IMR-90 (cell line): ENCODE measurements at regions not wholly inside any gene's neighbourhood (a gene's known extent, or its start where the extent isn't known, plus 50 kb on each side); places are given as distances from the start of the nearest gene placed in this dataset.

Source experiments
- ATAC-seq: fragments of 200-7000 bp; cut with Tn5 transposase; 2 replicates; pipeline ENCODE4 v1.9.1; 2020; ENCODE audit warnings: low read depth, mild to moderate bottlenecking, moderate library complexity
- BruUV-seq: library from RNA; stranded (reverse); fragments of 400-500 nt; replicated peaks from 2 replicates; lab custom pipeline; 2021; lab: Mats Ljungman, UMichigan
- CTCF ChIA-PET: fragments of 300-600 bp; formaldehyde crosslinking; extraction: SDS; loops from one replicate; lab custom pipeline; 2021; ENCODE audit warnings: antibody characterized with exemption; lab: Yijun Ruan, JAX
- POLR2A ChIA-PET: fragments of 300-600 bp; sonication (Branson Sonifier 250); formaldehyde crosslinking; loops from one replicate; lab custom pipeline; 2022; ENCODE audit warnings: antibody characterized with exemption; ENCODE audit not compliant: unreplicated experiment; lab: Charles Lee
- DNase-seq: peaks from one replicate; pipeline ENCODE4 v3.0.0; 2013
- H2AFZ ChIP-seq: replicated peaks from 2 replicates; pipeline ENCODE3; 2013; ENCODE audit warnings: low read length, mild to moderate bottlenecking; ENCODE audit not compliant: poor library complexity
- H2AK5ac ChIP-seq: 2 replicates; pipeline ENCODE4 v1.6.1; 2013; ENCODE audit warnings: low read depth, low read length, inconsistent platforms
- H2AK9ac ChIP-seq: replicated peaks from 2 replicates; pipeline ENCODE3; 2013; ENCODE audit warnings: mild to moderate bottlenecking, low read depth, low read length, moderate library complexity; ENCODE audit not compliant: poor library complexity
- H2BK120ac ChIP-seq: 2 replicates; pipeline ENCODE4 v1.6.1; 2013; ENCODE audit warnings: low read depth, low read length, inconsistent platforms
- H2BK15ac ChIP-seq: 3 replicates; pipeline ENCODE4 v1.6.1; 2013; ENCODE audit warnings: low read depth, low read length, inconsistent platforms
- H2BK20ac ChIP-seq: 2 replicates; pipeline ENCODE4 v1.6.1; 2013; ENCODE audit warnings: low read depth, mild to moderate bottlenecking, inconsistent platforms, low read length, moderate library complexity
- H2BK5ac ChIP-seq: 2 replicates; pipeline ENCODE4 v1.6.1; 2013; ENCODE audit warnings: mild to moderate bottlenecking, low read depth, low read length, inconsistent platforms; ENCODE audit not compliant: poor library complexity, severe bottlenecking
- H3K14ac ChIP-seq: replicated peaks from 2 replicates; pipeline ENCODE4 v1.6.1; 2013; ENCODE audit warnings: low read depth, low read length, inconsistent platforms
- H3K18ac ChIP-seq: 2 replicates; pipeline ENCODE4 v1.6.1; 2013; ENCODE audit warnings: low read depth, low read length, control low read depth
- H3K23ac ChIP-seq: 2 replicates; pipeline ENCODE4 v1.6.1; 2013; ENCODE audit warnings: low read depth, low read length, inconsistent platforms
- H3K27ac ChIP-seq: 2 replicates; pipeline ENCODE4 v1.5.1; 2013; ENCODE audit warnings: mild to moderate bottlenecking, control low read depth, low read length; ENCODE audit not compliant: insufficient read depth
- H3K27me3 ChIP-seq: 2 replicates; pipeline ENCODE4 v1.6.1; 2013; ENCODE audit warnings: low read length; ENCODE audit not compliant: control insufficient read depth, insufficient read depth
- H3K36me3 ChIP-seq: 2 replicates; pipeline ENCODE4 v1.6.1; 2013; ENCODE audit warnings: low read length, mixed read lengths; ENCODE audit not compliant: control insufficient read depth, insufficient read depth
- H3K4ac ChIP-seq: 2 replicates; pipeline ENCODE4 v1.6.1; 2013; ENCODE audit warnings: low read depth, low read length, inconsistent platforms
- H3K4me1 ChIP-seq: 2 replicates; pipeline ENCODE4 v1.6.1; 2013; ENCODE audit warnings: low read length, mixed read lengths; ENCODE audit not compliant: control insufficient read depth, insufficient read depth
- H3K4me2 ChIP-seq: 2 replicates; pipeline ENCODE4 v1.6.1; 2013; ENCODE audit warnings: low read depth, mild to moderate bottlenecking, control low read depth, low read length, moderate library complexity
- H3K4me3 ChIP-seq: 2 replicates; pipeline ENCODE4 v1.5.1; 2013; ENCODE audit warnings: low read depth, mild to moderate bottlenecking, control low read depth, low read length, moderate library complexity; ENCODE audit not compliant: insufficient read depth
- H3K56ac ChIP-seq: 2 replicates; pipeline ENCODE4 v1.6.1; 2013; ENCODE audit warnings: low read length, inconsistent platforms; ENCODE audit not compliant: insufficient read depth; ENCODE audit errors: extremely low read depth
- H3K79me1 ChIP-seq, 2 experiments: 2 replicates each; pipeline ENCODE4 v1.6.1; 2013; ENCODE audit warnings: low read length in 2 of 2, inconsistent platforms in 1 of 2, low read depth in 1 of 2
- H3K9ac ChIP-seq: 2 replicates; pipeline ENCODE4 v1.6.1; 2013; ENCODE audit warnings: low read depth, low read length, control low read depth
- H3K9me1 ChIP-seq: 2 replicates; pipeline ENCODE4 v1.6.1; 2013; ENCODE audit warnings: low read length, inconsistent platforms; ENCODE audit not compliant: insufficient read depth
- H3K9me3 ChIP-seq: 2 replicates; pipeline ENCODE4 v1.6.1; 2013; ENCODE audit warnings: low read length; ENCODE audit not compliant: control insufficient read depth, insufficient read depth
- H4K20me1 ChIP-seq: 2 replicates; pipeline ENCODE4 v1.6.1; 2013; ENCODE audit warnings: low read length, inconsistent platforms; ENCODE audit not compliant: insufficient read depth
- H4K5ac ChIP-seq: 2 replicates; pipeline ENCODE4 v1.6.1; 2013; ENCODE audit warnings: mild to moderate bottlenecking, low read depth, low read length, control low read depth
- H4K8ac ChIP-seq, 2 experiments: 2 replicates each; pipeline ENCODE4 v1.6.1; 2013; ENCODE audit warnings: low read depth in 2 of 2, low read length in 2 of 2, control low read depth in 1 of 2, inconsistent platforms in 1 of 2
- H4K91ac ChIP-seq: 2 replicates; pipeline ENCODE4 v1.6.1; 2013; ENCODE audit warnings: low read depth, low read length, inconsistent platforms; ENCODE audit not compliant: insufficient read depth
- BHLHE40 ChIP-seq: fragments of 150-350 bp; IDR thresholded peaks from 2 replicates; pipeline ENCODE4 v1.6.1; 2016; ENCODE audit warnings: mild to moderate bottlenecking, low read depth, low read length
- CEBPB ChIP-seq: IDR thresholded peaks from 2 replicates; pipeline ENCODE4 v1.6.1; 2012; ENCODE audit warnings: low read depth, low read length, improper control_type of control experiment
- FOS ChIP-seq: fragments of 150-350 bp; IDR thresholded peaks from 2 replicates; pipeline ENCODE4 v1.6.1; 2016; ENCODE audit warnings: low read depth, low read length
- MAFK ChIP-seq: IDR thresholded peaks from 2 replicates; pipeline ENCODE4 v1.6.1; 2012; ENCODE audit warnings: low read depth, low read length, improper control_type of control experiment
- MAZ ChIP-seq: IDR thresholded peaks from 2 replicates; pipeline ENCODE4 v1.6.1; 2012; ENCODE audit warnings: low read depth, mild to moderate bottlenecking, low read length, improper control_type of control experiment, moderate library complexity, borderline replicate concordance
- MXI1 ChIP-seq: IDR thresholded peaks from 2 replicates; pipeline ENCODE4 v1.6.1; 2012; ENCODE audit warnings: low read depth, mild to moderate bottlenecking, low read length, moderate library complexity, borderline replicate concordance
- POLR2A ChIP-seq: IDR thresholded peaks from 2 replicates; pipeline ENCODE4 v1.6.1; 2012; ENCODE audit warnings: mild to moderate bottlenecking, low read depth, low read length
- RCOR1 ChIP-seq: IDR thresholded peaks from 2 replicates; pipeline ENCODE4 v1.6.1; 2012; ENCODE audit warnings: mild to moderate bottlenecking, low read length, improper control_type of control experiment; ENCODE audit not compliant: insufficient replicate concordance
- SMC3 ChIP-seq: fragments of 150-350 bp; IDR thresholded peaks from 2 replicates; pipeline ENCODE4 v1.6.1; 2016; ENCODE audit warnings: low read depth, mild to moderate bottlenecking, antibody characterized with exemption, low read length, moderate library complexity
- WGBS, 2 experiments: methylation state at CpG; one replicate each; pipeline versions ENCODE4 v1.1.5 to v1.1.7; 2013; ENCODE audit warnings: missing lambda C conversion rate in 2 of 2; ENCODE audit not compliant: insufficient read length in 1 of 2; ENCODE audit errors: extremely low coverage in 2 of 2; 5-methylcytosine and 5-hydroxymethylcytosine counted together
- dilution Hi-C: fragments of 300-500 bp; cut with HindIII; formaldehyde crosslinking; loops from one replicate; pipeline ENCODE4 v1.14.3; 2018; ENCODE audit warnings: low sequenced_read_pairs; ENCODE audit not compliant: unreplicated experiment
- in situ Hi-C: fragments of 300-500 bp; cut with MboI; formaldehyde crosslinking; loops from 3 replicates; pipeline ENCODE4 v1.14.3; 2019; ENCODE audit warnings: low sequenced_read_pairs, inconsistent platforms, mixed read lengths
- intact Hi-C: fragments of 100-400 bp; cut with micrococcal nuclease; formaldehyde crosslinking; loops from 2 replicates; pipeline ENCODE4 v1.10.0; 2022
- TF ChIP-seq, protein P1 (sequence below): fragments of 150-350 bp; IDR thresholded peaks from 2 replicates; pipeline ENCODE4 v1.6.1; 2017; ENCODE audit warnings: mild to moderate bottlenecking, antibody characterized with exemption, low read length, low read depth
- TF ChIP-seq, protein P2 (sequence below): conservative IDR thresholded peaks from 2 replicates; pipeline ENCODE4 v1.5.1; 2012; ENCODE audit warnings: mild to moderate bottlenecking, low read depth, low read length, improper control_type of control experiment

DNA sequence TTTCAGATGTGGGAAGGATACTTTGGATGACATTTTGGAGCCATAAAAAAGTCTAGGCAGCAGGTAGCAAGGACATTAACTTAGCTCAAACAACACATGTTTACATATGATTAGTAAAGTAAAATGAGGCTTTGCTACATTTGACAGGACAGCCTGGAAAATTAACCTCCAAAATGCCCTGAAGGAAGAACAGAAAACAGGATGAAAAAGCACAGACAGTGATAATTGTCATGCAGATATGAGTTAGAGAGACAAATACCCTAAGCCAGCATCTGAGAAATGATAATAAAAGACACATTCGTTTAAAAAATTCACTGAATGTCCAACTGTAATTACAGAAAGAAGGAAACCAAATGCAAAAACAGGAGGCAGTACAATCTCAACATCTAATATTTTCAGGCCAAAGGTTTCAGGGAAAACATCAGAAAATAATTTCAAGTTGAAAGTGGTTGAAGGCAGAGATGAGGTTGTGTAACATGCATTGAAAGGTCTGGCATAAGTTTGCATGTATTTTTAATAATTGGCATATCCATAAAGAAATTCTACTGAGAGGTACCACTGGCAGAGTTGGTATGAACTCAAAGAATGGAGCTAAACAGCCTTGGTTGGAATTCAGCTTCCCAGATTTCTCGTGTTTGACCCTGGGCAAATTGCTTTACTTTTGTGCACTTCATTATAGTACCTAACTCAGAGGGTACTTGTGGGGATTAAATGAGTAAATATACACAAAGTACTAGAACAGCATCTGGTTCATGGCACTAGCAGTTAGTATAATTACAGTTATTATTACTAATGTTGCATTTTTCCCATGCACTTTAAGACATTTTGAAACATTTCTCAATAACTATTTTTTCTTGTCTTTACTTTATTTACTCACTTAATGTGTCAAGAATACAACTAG, 54.4 kb upstream of the MAP9 start:
- H2BK120ac ChIP-seq, result no peak overlapping the region
- no peak overlapping the region for H3K23ac ChIP-seq
- H3K4me3 ChIP-seq, result no peak overlapping the region
- H2BK15ac ChIP-seq, result no peak overlapping the region
- ChIA-PET POLR2A (no interaction called here), CTCF (interaction anchor here (1.8 kb wide), 1 partner anchor 27 kb away, joined by 4 read pairs; no protein-coding TSS in a partner anchor)
- no peaks in the 10 kb centered on the region for H4K20me1 ChIP-seq
- H3K79me1 ChIP-seq, result no peaks in the 10 kb centered on the region
- no peak overlapping the region for H2AK9ac ChIP-seq
- in situ Hi-C loops (no loop called here), intact Hi-C loops (no loop called here), dilution Hi-C loops (no loop called here)
- H3K9me1 ChIP-seq, result no peaks in the 10 kb centered on the region; the same call in 1 of the 2 replicates
- H3K9me3 ChIP-seq, result peaks cover 2% of the 10 kb centered on the region; the same call in 1 of the 2 replicates
- no peak overlapping the region for H3K4ac ChIP-seq
- H2BK5ac ChIP-seq, result no peak overlapping the region
- H3K14ac ChIP-seq, result no peak overlapping the region
- H3K27me3 ChIP-seq, result no peaks in the 10 kb centered on the region
- H3K18ac ChIP-seq, result no peak overlapping the region
- H3K9ac ChIP-seq, result no peak overlapping the region
- no peak overlapping the region for H4K8ac ChIP-seq
- H2AFZ ChIP-seq, result no peak overlapping the region
- no peak for ATAC-seq
- no CpG with 5 or more reads among the region's 2 CpGs for WGBS, 2 experiments
- H2BK20ac ChIP-seq, result no peak overlapping the region
- H4K5ac ChIP-seq, result no peak overlapping the region
- no peaks in the 10 kb centered on the region for H3K4me1 ChIP-seq
- DNase-seq, result no peak
- no peak overlapping the region for H3K56ac ChIP-seq
- no peak overlapping the region for H3K27ac ChIP-seq
- H3K4me2 ChIP-seq, result no peak overlapping the region
- H4K91ac ChIP-seq, result no peak overlapping the region
- H2AK5ac ChIP-seq, result no peak overlapping the region
- no peaks in the 10 kb centered on the region for H3K36me3 ChIP-seq
- BruUV-seq, result no TSS peak
- TF ChIP-seq FOS (no peak), MXI1 (no peak), CEBPB (no peak), BHLHE40 (no peak), POLR2A (no peak), MAFK (no peak), SMC3 (no peak), MAZ (no peak), RCOR1 (no peak)
- TF ChIP-seq, protein P1, sequence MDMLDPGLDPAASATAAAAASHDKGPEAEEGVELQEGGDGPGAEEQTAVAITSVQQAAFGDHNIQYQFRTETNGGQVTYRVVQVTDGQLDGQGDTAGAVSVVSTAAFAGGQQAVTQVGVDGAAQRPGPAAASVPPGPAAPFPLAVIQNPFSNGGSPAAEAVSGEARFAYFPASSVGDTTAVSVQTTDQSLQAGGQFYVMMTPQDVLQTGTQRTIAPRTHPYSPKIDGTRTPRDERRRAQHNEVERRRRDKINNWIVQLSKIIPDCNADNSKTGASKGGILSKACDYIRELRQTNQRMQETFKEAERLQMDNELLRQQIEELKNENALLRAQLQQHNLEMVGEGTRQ, result no peak
- TF ChIP-seq, protein P2, sequence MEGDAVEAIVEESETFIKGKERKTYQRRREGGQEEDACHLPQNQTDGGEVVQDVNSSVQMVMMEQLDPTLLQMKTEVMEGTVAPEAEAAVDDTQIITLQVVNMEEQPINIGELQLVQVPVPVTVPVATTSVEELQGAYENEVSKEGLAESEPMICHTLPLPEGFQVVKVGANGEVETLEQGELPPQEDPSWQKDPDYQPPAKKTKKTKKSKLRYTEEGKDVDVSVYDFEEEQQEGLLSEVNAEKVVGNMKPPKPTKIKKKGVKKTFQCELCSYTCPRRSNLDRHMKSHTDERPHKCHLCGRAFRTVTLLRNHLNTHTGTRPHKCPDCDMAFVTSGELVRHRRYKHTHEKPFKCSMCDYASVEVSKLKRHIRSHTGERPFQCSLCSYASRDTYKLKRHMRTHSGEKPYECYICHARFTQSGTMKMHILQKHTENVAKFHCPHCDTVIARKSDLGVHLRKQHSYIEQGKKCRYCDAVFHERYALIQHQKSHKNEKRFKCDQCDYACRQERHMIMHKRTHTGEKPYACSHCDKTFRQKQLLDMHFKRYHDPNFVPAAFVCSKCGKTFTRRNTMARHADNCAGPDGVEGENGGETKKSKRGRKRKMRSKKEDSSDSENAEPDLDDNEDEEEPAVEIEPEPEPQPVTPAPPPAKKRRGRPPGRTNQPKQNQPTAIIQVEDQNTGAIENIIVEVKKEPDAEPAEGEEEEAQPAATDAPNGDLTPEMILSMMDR, result no peak
